ENCODE measurements at regions not wholly inside any gene's neighbourhood (a gene's known extent, or its start where the extent isn't known, plus 50 kb on each side); places are given as distances from the start of the nearest gene placed in this dataset.
A peak's percentile ranks its signal among the peaks of the same experiment; 100 is the strongest.

DNA sequence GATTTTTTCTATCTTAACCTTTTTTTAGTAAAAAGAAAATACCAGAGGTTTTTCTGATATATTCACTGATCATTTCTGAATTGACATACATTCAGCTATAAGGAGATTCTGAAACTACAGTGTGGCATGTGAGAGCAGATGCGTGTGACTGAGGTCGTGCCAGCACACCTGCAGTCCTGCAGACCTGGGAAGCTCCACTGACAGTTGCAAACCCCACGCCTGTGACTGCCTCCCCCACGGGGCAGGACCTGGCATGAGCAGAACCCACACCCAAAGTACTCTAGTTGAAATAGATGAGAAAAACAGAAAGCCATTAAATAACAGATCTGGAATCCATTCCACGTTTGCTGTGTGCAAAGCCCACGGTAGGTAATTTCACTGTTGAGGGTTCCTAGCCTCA, 80.7 kb downstream of the TEX29 start:
- WGBS (ENCODE audit: insufficient coverage): 88% methylated on average over 4 of the region's 6 CpGs
- peaks cover 0 to 1% (median 0%) of the 10 kb centered on the region in 7 donors for H3K9me3 Mint-ChIP-seq
- no peaks in the 10 kb centered on the region for H3K4me1 Mint-ChIP-seq
- Histone ChIP-seq H3K4me2 (replicated peaks; ENCODE audit: extremely low read depth, low read length, poor library complexity, severe bottlenecking) (no peak overlapping the region), H2AFZ (ENCODE audit: insufficient read depth, low read depth, low read length, poor library complexity, severe bottlenecking) (no peak overlapping the region), H3K9me3 (replicated peaks in 1 of 2; ENCODE audit: control insufficient read depth in 1 of 2, insufficient read depth in 1 of 2, low read length in 2 of 2) (no peaks in the 10 kb centered on the region), H3K27me3 (ENCODE audit: control insufficient read depth in 2 of 2, insufficient read depth in 2 of 2, low read length in 2 of 2) (no peaks in the 10 kb centered on the region), H3K9ac (ENCODE audit: insufficient read depth, low read length, poor library complexity, severe bottlenecking) (no peak overlapping the region), H3K36me3 (replicated peaks in 1 of 2; ENCODE audit: control insufficient read depth in 1 of 2, insufficient read depth in 2 of 2, low read length in 2 of 2) (no peaks in the 10 kb centered on the region), H3K4me3 (replicated peaks in 1 of 3; ENCODE audit: low read depth in 2 of 3, low read length in 3 of 3) (no peak overlapping the region), H3K79me2 (ENCODE audit: insufficient read depth, low read length) (no peaks in the 10 kb centered on the region), H3K4me1 (ENCODE audit: control insufficient read depth in 1 of 2, insufficient read depth in 2 of 2, low read length in 2 of 2) (no peaks in the 10 kb centered on the region), H3K27ac (ENCODE audit: low read depth in 1 of 2, low read length in 2 of 2) (no peak overlapping the region), H4K20me1 (ENCODE audit: insufficient read depth, low read length) (no peaks in the 10 kb centered on the region)
- intact Hi-C loops (cut with micrococcal nuclease): no loop called here
- peak overlapping the region in 1 of 7 donors; percentile 31 for H3K27ac Mint-ChIP-seq
- no peaks in the 10 kb centered on the region for H3K36me3 Mint-ChIP-seq
- DNase-seq: no peak
- H3K4me3 Mint-ChIP-seq: no peak overlapping the region
- TF ChIP-seq, protein P1, sequence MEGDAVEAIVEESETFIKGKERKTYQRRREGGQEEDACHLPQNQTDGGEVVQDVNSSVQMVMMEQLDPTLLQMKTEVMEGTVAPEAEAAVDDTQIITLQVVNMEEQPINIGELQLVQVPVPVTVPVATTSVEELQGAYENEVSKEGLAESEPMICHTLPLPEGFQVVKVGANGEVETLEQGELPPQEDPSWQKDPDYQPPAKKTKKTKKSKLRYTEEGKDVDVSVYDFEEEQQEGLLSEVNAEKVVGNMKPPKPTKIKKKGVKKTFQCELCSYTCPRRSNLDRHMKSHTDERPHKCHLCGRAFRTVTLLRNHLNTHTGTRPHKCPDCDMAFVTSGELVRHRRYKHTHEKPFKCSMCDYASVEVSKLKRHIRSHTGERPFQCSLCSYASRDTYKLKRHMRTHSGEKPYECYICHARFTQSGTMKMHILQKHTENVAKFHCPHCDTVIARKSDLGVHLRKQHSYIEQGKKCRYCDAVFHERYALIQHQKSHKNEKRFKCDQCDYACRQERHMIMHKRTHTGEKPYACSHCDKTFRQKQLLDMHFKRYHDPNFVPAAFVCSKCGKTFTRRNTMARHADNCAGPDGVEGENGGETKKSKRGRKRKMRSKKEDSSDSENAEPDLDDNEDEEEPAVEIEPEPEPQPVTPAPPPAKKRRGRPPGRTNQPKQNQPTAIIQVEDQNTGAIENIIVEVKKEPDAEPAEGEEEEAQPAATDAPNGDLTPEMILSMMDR (IDR thresholded peaks at IDR 0.05): no peak
- H3K27me3 Mint-ChIP-seq (ENCODE audit: low read depth in 3 of 3): peaks cover 4 to 7% (median 4%) of the 10 kb centered on the region in 3 donors

DNA sequence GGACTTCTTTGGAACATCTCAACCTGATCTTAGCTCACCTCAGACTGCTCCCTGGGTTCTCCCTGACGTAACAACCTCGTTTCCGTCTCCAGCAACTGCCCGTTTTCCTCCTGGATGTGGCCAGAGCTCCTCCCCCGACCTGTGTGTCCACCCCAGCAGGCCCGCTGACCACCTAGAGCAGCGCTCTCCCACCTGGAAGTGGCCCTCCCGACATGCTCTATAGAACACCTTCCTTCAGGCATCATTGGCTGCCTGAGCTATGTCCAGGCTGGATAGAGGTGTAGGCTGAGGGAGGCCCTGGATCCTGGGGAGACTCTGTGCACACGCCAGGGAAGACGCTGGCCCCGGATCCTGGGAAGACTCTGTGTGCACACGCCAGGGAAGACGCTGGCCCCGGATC, 81.3 kb downstream of the TEX29 start:
- H3K4me1 ChIP-seq (ENCODE audit: control insufficient read depth in 1 of 2, insufficient read depth in 2 of 2, low read length in 2 of 2): no peaks in the 10 kb centered on the region
- H3K79me2 ChIP-seq (ENCODE audit: insufficient read depth, low read length): no peaks in the 10 kb centered on the region
- H3K9me3 ChIP-seq (replicated peaks in 1 of 2; ENCODE audit: control insufficient read depth in 1 of 2, insufficient read depth in 1 of 2, low read length in 2 of 2): no peaks in the 10 kb centered on the region
- TF ChIP-seq, protein P1 (IDR thresholded peaks at IDR 0.05): no peak
- H3K9ac ChIP-seq (ENCODE audit: insufficient read depth, low read length, poor library complexity, severe bottlenecking): no peak overlapping the region
- H3K4me3 Mint-ChIP-seq: no peak overlapping the region
- H3K4me2 ChIP-seq (replicated peaks; ENCODE audit: extremely low read depth, low read length, poor library complexity, severe bottlenecking): no peak overlapping the region
- no peaks in the 10 kb centered on the region for H3K27me3 ChIP-seq (ENCODE audit: control insufficient read depth in 2 of 2, insufficient read depth in 2 of 2, low read length in 2 of 2)
- no peak overlapping the region for H3K27ac ChIP-seq (ENCODE audit: low read depth in 1 of 2, low read length in 2 of 2)
- no peak overlapping the region for H3K4me3 ChIP-seq (replicated peaks in 1 of 3; ENCODE audit: low read depth in 2 of 3, low read length in 3 of 3)
- H3K27me3 Mint-ChIP-seq (ENCODE audit: low read depth in 3 of 3): peaks cover 4 to 6% (median 4%) of the 10 kb centered on the region in 3 donors
- H4K20me1 ChIP-seq (ENCODE audit: insufficient read depth, low read length): no peaks in the 10 kb centered on the region
- intact Hi-C loops (cut with micrococcal nuclease): no loop called here
- no peak for DNase-seq
- no peaks in the 10 kb centered on the region for H3K36me3 ChIP-seq (replicated peaks in 1 of 2; ENCODE audit: control insufficient read depth in 1 of 2, insufficient read depth in 2 of 2, low read length in 2 of 2)
- peaks cover 0 to 1% (median 0%) of the 10 kb centered on the region in 7 donors for H3K9me3 Mint-ChIP-seq
- H3K27ac Mint-ChIP-seq: no peak overlapping the region
- no peaks in the 10 kb centered on the region for H3K4me1 Mint-ChIP-seq
- H3K36me3 Mint-ChIP-seq: no peaks in the 10 kb centered on the region
- 91% methylated on average over 12 of the region's 14 CpGs for WGBS (ENCODE audit: insufficient coverage)
- H2AFZ ChIP-seq (ENCODE audit: insufficient read depth, low read depth, low read length, poor library complexity, severe bottlenecking): no peak overlapping the region

Measured in CD14-positive monocyte (primary cell).